HCT116 (cell line): ENCODE measurements at regions not wholly inside any gene's neighbourhood (a gene's known extent, or its start where the extent isn't known, plus 50 kb on each side); places are given as distances from the start of the nearest gene placed in this dataset.

Experiments used
- CTCF ChIP-seq, 3 experiments: fragments of 200-600 bp in 1 of 3; sonication (generic) in 1 of 3; IDR thresholded peaks in 2 of 3; conservative IDR thresholded peaks in 1 of 3; 2 replicates each; pipeline ENCODE4 v1.5.1; 2012 to 2017; ENCODE audit warnings: low read depth in 2 of 3, low read length in 2 of 3, antibody characterized with exemption in 1 of 3, borderline replicate concordance in 1 of 3, control low read depth in 1 of 3, mild to moderate bottlenecking in 1 of 3, mixed read lengths in 1 of 3, mixed run types in 1 of 3, moderate library complexity in 1 of 3; ENCODE audit not compliant: insufficient read depth in 1 of 3
- ELF1 ChIP-seq: IDR thresholded peaks from 2 replicates; pipeline ENCODE4 v1.6.1; 2012; ENCODE audit warnings: low read depth, borderline replicate concordance
- EZH2phosphoT487 ChIP-seq: fragments of 200-600 bp; IDR thresholded peaks from 2 replicates; pipeline ENCODE4 v1.6.1; 2018; ENCODE audit warnings: antibody characterized with exemption, borderline replicate concordance
- POLR2AphosphoS5 ChIP-seq: IDR thresholded peaks from 2 replicates; pipeline ENCODE4 v1.6.1; 2011; ENCODE audit warnings: mild to moderate bottlenecking, low read depth, low read length, moderate library complexity
- REST ChIP-seq: IDR thresholded peaks from 2 replicates; pipeline ENCODE4 v1.6.1; 2012; ENCODE audit warnings: low read depth
- SIN3A ChIP-seq: IDR thresholded peaks from 2 replicates; pipeline ENCODE4 v1.6.1; 2012; ENCODE audit warnings: low read depth
- SP1 ChIP-seq: IDR thresholded peaks from 2 replicates; pipeline ENCODE4 v1.6.1; 2012; ENCODE audit warnings: low read depth
- TCF7L2 ChIP-seq: IDR thresholded peaks from 2 replicates; pipeline ENCODE4 v1.7.0; 2011; ENCODE audit warnings: borderline replicate concordance, inconsistent platforms; ENCODE audit not compliant: insufficient read depth, insufficient read length; ENCODE audit errors: extremely low read depth
- ZNF274 ChIP-seq: fragments of 200-500 bp; sonication (Bioruptor generic); IDR thresholded peaks from 2 replicates; pipeline ENCODE4 v1.6.1; 2014; ENCODE audit warnings: mild to moderate bottlenecking, low read depth, low read length, inconsistent platforms

DNA sequence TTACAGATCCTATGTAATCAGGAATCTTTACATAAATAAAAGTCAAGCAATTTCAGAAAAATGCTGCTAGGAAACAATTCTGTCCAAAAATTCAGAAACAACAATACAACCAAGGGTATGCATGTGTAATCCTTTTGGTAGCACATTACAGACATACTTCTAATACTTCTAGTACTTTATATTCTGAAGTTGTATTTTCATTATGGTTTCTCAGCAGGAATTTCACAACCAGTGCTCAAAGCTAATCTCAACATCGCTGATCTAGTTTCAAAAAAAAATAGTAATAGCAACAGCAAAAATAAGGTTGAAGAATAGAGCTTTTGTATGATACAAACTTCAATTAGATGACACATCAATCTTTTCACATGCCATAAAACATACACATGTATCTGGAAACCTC, 545.2 kb downstream of the LTN1 start:
- TF ChIP-seq CTCF (IDR thresholded peaks at IDR 0.05 in 2 of 3, conservative IDR thresholded peaks at IDR 0.05 in 1 of 3; ENCODE audit: borderline replicate concordance in 1 of 3, insufficient read depth in 1 of 3, low read depth in 2 of 3, low read length in 2 of 3), result no peak
- no peak for TF ChIP-seq REST
- no peak for TF ChIP-seq ELF1
- no peak for TF ChIP-seq POLR2AphosphoS5
- no peak for TF ChIP-seq EZH2phosphoT487
- TF ChIP-seq SP1, result no peak
- no peak for TF ChIP-seq SIN3A
- no peak for TF ChIP-seq ZNF274
- no peak for TF ChIP-seq TCF7L2
